ENCODE measurements at regions not wholly inside any gene's neighbourhood (a gene's known extent, or its start where the extent isn't known, plus 50 kb on each side); places are given as distances from the start of the nearest gene placed in this dataset.

DNA sequence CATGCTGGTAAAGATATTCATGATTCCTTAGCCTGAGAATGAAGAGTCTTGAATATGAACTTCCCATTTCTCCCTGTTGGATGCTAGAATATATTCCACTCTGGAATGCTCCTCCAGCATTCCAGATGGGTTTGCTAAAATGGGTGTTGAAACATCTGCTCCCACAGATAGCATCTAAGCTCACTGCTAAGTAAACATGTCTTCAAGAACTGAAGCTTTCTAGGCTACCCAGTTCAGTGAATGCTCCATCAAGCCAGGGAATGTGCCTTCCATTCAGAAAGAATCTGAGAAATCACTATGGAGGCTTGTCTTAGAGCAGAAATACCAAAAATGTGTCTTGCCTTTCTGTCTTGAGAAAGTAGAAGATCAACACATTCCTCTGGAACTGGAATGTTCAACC, 81.1 kb downstream of the TNFSF18 start:
- Histone ChIP-seq H2AFZ (ENCODE audit: low read length) (no peak overlapping the region), H3K9ac (ENCODE audit: low read length) (no peak overlapping the region)

DNA sequence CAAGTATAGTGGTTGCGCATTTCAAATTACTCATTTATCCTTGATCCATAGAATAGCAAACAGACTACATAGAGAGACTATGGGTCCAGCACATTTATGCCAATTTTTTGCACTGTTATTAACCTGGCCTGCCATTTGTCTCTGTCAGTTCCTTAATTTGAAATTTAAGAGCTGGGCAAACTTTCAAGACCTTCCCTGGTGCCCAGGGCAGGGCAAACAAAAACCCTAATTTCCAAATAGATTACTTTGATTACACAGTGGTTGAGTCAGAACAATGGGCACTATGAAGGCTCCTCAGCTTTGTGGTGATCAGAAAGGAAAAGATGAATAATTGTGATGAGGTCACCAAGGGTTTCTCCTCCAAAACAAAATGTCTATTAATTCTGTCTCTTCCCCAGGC, 80.6 kb downstream of the TNFSF18 start:
- Histone ChIP-seq H3K9me2 (ENCODE audit: low read depth, low read length) (no peaks in the 10 kb centered on the region), H3K27me3 (ENCODE audit: insufficient read depth, low read length) (no peaks in the 10 kb centered on the region), H3K9ac (ENCODE audit: low read length) (no peak overlapping the region), H3K36me3 (ENCODE audit: insufficient read depth, low read length) (no peaks in the 10 kb centered on the region), H4K20me1 (ENCODE audit: insufficient read depth, low read length) (no peaks in the 10 kb centered on the region), H2AFZ (ENCODE audit: low read length) (no peak overlapping the region), H3K4me2 (ENCODE audit: low read length) (no peak overlapping the region), H3K9me3 (ENCODE audit: low read length) (no peaks in the 10 kb centered on the region), H3K27ac (ENCODE audit: low read depth, low read length, poor library complexity, severe bottlenecking) (no peak overlapping the region), H3F3A (ENCODE audit: insufficient read depth, low read length) (no peaks in the 10 kb centered on the region), H3K4me1 (ENCODE audit: insufficient read depth, low read length, severe bottlenecking) (no peaks in the 10 kb centered on the region), H3K79me2 (ENCODE audit: insufficient read depth, low read length) (no peaks in the 10 kb centered on the region), H3K4me3 (ENCODE audit: low read depth, low read length, poor library complexity, severe bottlenecking) (no peak overlapping the region)
- no peak for TF ChIP-seq EZH2 (IDR thresholded peaks at IDR 0.05; ENCODE audit: borderline replicate concordance, low read length)
- TF ChIP-seq, protein P1, sequence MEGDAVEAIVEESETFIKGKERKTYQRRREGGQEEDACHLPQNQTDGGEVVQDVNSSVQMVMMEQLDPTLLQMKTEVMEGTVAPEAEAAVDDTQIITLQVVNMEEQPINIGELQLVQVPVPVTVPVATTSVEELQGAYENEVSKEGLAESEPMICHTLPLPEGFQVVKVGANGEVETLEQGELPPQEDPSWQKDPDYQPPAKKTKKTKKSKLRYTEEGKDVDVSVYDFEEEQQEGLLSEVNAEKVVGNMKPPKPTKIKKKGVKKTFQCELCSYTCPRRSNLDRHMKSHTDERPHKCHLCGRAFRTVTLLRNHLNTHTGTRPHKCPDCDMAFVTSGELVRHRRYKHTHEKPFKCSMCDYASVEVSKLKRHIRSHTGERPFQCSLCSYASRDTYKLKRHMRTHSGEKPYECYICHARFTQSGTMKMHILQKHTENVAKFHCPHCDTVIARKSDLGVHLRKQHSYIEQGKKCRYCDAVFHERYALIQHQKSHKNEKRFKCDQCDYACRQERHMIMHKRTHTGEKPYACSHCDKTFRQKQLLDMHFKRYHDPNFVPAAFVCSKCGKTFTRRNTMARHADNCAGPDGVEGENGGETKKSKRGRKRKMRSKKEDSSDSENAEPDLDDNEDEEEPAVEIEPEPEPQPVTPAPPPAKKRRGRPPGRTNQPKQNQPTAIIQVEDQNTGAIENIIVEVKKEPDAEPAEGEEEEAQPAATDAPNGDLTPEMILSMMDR (IDR thresholded peaks at IDR 0.05; ENCODE audit: low read length), result no peak

More for the DNA sequence above, 81.1 kb downstream of the TNFSF18 start:
- Histone ChIP-seq H3F3A (ENCODE audit: insufficient read depth, low read length) (no peaks in the 10 kb centered on the region), H3K4me3 (ENCODE audit: low read depth, low read length, poor library complexity, severe bottlenecking) (no peak overlapping the region), H3K27me3 (ENCODE audit: insufficient read depth, low read length) (no peaks in the 10 kb centered on the region), H3K36me3 (ENCODE audit: insufficient read depth, low read length) (no peaks in the 10 kb centered on the region), H3K4me1 (ENCODE audit: insufficient read depth, low read length, severe bottlenecking) (no peaks in the 10 kb centered on the region), H3K9me3 (ENCODE audit: low read length) (no peaks in the 10 kb centered on the region), H3K79me2 (ENCODE audit: insufficient read depth, low read length) (no peaks in the 10 kb centered on the region), H3K27ac (ENCODE audit: low read depth, low read length, poor library complexity, severe bottlenecking) (no peak overlapping the region), H3K9me2 (ENCODE audit: low read depth, low read length) (no peaks in the 10 kb centered on the region), H3K4me2 (ENCODE audit: low read length) (no peak overlapping the region), H4K20me1 (ENCODE audit: insufficient read depth, low read length) (no peaks in the 10 kb centered on the region)
- TF ChIP-seq, protein P1 (IDR thresholded peaks at IDR 0.05; ENCODE audit: low read length), result no peak
- no peak for TF ChIP-seq EZH2 (IDR thresholded peaks at IDR 0.05; ENCODE audit: borderline replicate concordance, low read length)

DNA sequence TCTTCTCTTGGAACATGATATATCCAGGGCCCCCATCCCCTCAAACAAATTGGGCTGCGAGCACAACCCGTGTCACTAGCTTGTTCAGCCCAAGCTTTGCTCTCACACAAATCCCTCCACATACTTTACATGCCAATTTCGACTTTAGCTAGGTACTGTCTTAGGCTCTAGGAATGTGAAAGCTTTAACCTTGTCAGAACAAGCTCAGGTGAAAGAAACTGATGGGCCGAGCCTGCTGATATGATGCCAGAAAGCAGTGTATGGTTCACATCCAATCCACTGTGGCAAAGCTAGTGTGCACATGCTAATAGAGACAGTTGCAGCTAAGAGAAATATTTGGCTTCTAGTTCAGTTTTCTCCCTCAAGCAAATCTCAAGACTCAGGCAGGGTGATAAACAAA, 79.5 kb downstream of the TNFSF18 start:
- Histone ChIP-seq H3K9me3 (ENCODE audit: low read length) (no peaks in the 10 kb centered on the region), H3K27ac (ENCODE audit: low read depth, low read length, poor library complexity, severe bottlenecking) (no peak overlapping the region), H2AFZ (ENCODE audit: low read length) (no peak overlapping the region), H3K27me3 (ENCODE audit: insufficient read depth, low read length) (no peaks in the 10 kb centered on the region), H3K9me2 (ENCODE audit: low read depth, low read length) (no peaks in the 10 kb centered on the region), H4K20me1 (ENCODE audit: insufficient read depth, low read length) (no peaks in the 10 kb centered on the region), H3F3A (ENCODE audit: insufficient read depth, low read length) (no peaks in the 10 kb centered on the region), H3K9ac (ENCODE audit: low read length) (no peak overlapping the region), H3K36me3 (ENCODE audit: insufficient read depth, low read length) (no peaks in the 10 kb centered on the region), H3K4me2 (ENCODE audit: low read length) (no peak overlapping the region), H3K4me3 (ENCODE audit: low read depth, low read length, poor library complexity, severe bottlenecking) (no peak overlapping the region), H3K79me2 (ENCODE audit: insufficient read depth, low read length) (no peaks in the 10 kb centered on the region), H3K4me1 (ENCODE audit: insufficient read depth, low read length, severe bottlenecking) (no peaks in the 10 kb centered on the region)
- no peak for TF ChIP-seq EZH2 (IDR thresholded peaks at IDR 0.05; ENCODE audit: borderline replicate concordance, low read length)
- TF ChIP-seq, protein P1 (IDR thresholded peaks at IDR 0.05; ENCODE audit: low read length), result no peak
